WERI-Rb-1 (cell line): ENCODE measurements at regions not wholly inside any gene's neighbourhood (a gene's known extent, or its start where the extent isn't known, plus 50 kb on each side); places are given as distances from the start of the nearest gene placed in this dataset.
"Not testable (repeated sequence)": the region's sequence is repeated elsewhere in the genome, so short reads cannot be mapped to it uniquely, and the experiment has no call there.

Experiments
- DNase-seq: peaks from one replicate; pipeline ENCODE4 v3.0.0-alpha.2; 2020
- H3K27ac ChIP-seq: fragments of 250-450 bp; sonication (Bioruptor Pico); 2 replicates; pipeline ENCODE4 v1.5.1; 2020; ENCODE audit warnings: mild to moderate bottlenecking, moderate library complexity
- H3K27me3 ChIP-seq: fragments of 250-450 bp; sonication (Bioruptor Pico); 2 replicates; pipeline ENCODE4 v1.5.1; 2021; ENCODE audit warnings: mild to moderate bottlenecking, low read depth, moderate library complexity; ENCODE audit not compliant: insufficient read depth, severe bottlenecking
- H3K36me3 ChIP-seq: fragments of 250-450 bp; sonication (Bioruptor Pico); 2 replicates; pipeline ENCODE4 v1.5.1; 2020; ENCODE audit warnings: mild to moderate bottlenecking, moderate library complexity
- H3K4me3 ChIP-seq: 2 replicates; pipeline ENCODE4 v1.5.1; 2011; ENCODE audit warnings: low read depth, mild to moderate bottlenecking, control low read depth, low read length
- H3K9me3 ChIP-seq: fragments of 250-450 bp; sonication (Bioruptor Pico); 2 replicates; pipeline ENCODE4 v1.5.1; 2021; ENCODE audit warnings: mild to moderate bottlenecking, moderate library complexity; ENCODE audit not compliant: severe bottlenecking
- TF ChIP-seq, protein P1 (sequence below): IDR thresholded peaks from 2 replicates; pipeline ENCODE4 v1.5.1; 2011; ENCODE audit warnings: low read depth, mild to moderate bottlenecking, control low read depth, inconsistent platforms, low read length

GRCh38 chr9:108396611-108397010 lies 459.2 kb downstream of the ACTL7B start:
- TF ChIP-seq, protein P1, sequence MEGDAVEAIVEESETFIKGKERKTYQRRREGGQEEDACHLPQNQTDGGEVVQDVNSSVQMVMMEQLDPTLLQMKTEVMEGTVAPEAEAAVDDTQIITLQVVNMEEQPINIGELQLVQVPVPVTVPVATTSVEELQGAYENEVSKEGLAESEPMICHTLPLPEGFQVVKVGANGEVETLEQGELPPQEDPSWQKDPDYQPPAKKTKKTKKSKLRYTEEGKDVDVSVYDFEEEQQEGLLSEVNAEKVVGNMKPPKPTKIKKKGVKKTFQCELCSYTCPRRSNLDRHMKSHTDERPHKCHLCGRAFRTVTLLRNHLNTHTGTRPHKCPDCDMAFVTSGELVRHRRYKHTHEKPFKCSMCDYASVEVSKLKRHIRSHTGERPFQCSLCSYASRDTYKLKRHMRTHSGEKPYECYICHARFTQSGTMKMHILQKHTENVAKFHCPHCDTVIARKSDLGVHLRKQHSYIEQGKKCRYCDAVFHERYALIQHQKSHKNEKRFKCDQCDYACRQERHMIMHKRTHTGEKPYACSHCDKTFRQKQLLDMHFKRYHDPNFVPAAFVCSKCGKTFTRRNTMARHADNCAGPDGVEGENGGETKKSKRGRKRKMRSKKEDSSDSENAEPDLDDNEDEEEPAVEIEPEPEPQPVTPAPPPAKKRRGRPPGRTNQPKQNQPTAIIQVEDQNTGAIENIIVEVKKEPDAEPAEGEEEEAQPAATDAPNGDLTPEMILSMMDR: no peak
- Histone ChIP-seq H3K27me3 (no peaks in the 10 kb centered on the region), H3K36me3 (no peaks in the 10 kb centered on the region; the same call in 1 of the 2 replicates), H3K9me3 (peaks cover 6% of the 10 kb centered on the region), H3K27ac (no peak overlapping the region), H3K4me3 (no peak overlapping the region)
- DNase-seq: no peak

GRCh38 chr9:108396193-108396592 lies 459.6 kb downstream of the ACTL7B start:
- Histone ChIP-seq H3K9me3 (peaks cover 6% of the 10 kb centered on the region), H3K27ac (no peak overlapping the region), H3K27me3 (no peaks in the 10 kb centered on the region), H3K4me3 (no peak overlapping the region), H3K36me3 (no peaks in the 10 kb centered on the region; the same call in 1 of the 2 replicates)
- TF ChIP-seq, protein P1: no peak
- no peak for DNase-seq

GRCh38 chr9:108395421-108395820 lies 460.4 kb downstream of the ACTL7B start:
- H3K9me3 ChIP-seq: peaks cover 6% of the 10 kb centered on the region
- no peak for DNase-seq
- no peak overlapping the region for H3K27ac ChIP-seq
- TF ChIP-seq, protein P1: no peak
- H3K36me3 ChIP-seq: no peaks in the 10 kb centered on the region
- H3K4me3 ChIP-seq: no peak overlapping the region
- H3K27me3 ChIP-seq: no peaks in the 10 kb centered on the region

DNA sequence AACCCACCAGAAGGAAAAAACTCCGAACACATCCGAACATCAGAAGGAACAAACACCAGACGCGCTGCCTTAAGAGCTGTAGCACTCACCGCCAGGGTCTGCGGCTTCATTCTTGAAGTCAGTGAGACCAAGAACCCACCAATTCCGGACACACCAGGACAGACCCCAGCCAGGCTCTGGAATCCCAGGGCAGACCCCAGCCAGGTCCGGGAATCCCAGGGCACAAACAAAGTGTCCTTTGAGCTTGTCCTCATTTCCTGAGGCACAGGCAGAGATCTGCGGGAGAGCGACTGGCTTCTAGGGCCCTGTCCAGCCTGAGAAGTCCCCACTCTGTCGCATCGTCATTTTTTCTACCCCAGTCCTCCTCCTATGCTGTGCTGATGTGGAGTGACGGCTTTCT lies 461.1 kb downstream of the ACTL7B start:
- H3K36me3 ChIP-seq: no peaks in the 10 kb centered on the region
- no peak for DNase-seq
- H3K27me3 ChIP-seq: no peaks in the 10 kb centered on the region
- H3K27ac ChIP-seq: no peak overlapping the region
- peaks cover 6% of the 10 kb centered on the region for H3K9me3 ChIP-seq
- TF ChIP-seq, protein P1: no peak
- H3K4me3 ChIP-seq: no peak overlapping the region

- not testable (repeated sequence) for H3K36me3 ChIP-seq, H3K27me3 ChIP-seq, H3K4me3 ChIP-seq, DNase-seq, H3K27ac ChIP-seq, H3K9me3 ChIP-seq
Measured at GRCh38 chr9:108393481-108394001, 462.2 kb downstream of the ACTL7B start.

- H3K4me3 ChIP-seq: no peak overlapping the region
- no peak overlapping the region for H3K27ac ChIP-seq
- TF ChIP-seq, protein P1: no peak
- H3K9me3 ChIP-seq: peaks cover 6% of the 10 kb centered on the region
- H3K36me3 ChIP-seq: no peaks in the 10 kb centered on the region
- H3K27me3 ChIP-seq: no peaks in the 10 kb centered on the region
- DNase-seq: no peak
Measured at GRCh38 chr9:108392877-108393276, 462.9 kb downstream of the ACTL7B start.
